Mucosa of rectum (tissue), 2 donors: ENCODE measurements at regions not wholly inside any gene's neighbourhood (a gene's known extent, or its start where the extent isn't known, plus 50 kb on each side); places are given as distances from the start of the nearest gene placed in this dataset.

Source experiments
- H3K27ac ChIP-seq, 2 donors: one replicate each; pipeline ENCODE4 v1.7.0; 2013; ENCODE audit warnings: inconsistent platforms in 2 of 2, low read depth in 2 of 2, low read length in 2 of 2
- H3K27me3 ChIP-seq, 2 donors: one replicate each; pipeline ENCODE4 v1.7.0; 2013; ENCODE audit warnings: low read length in 2 of 2; ENCODE audit not compliant: control insufficient read depth in 2 of 2, insufficient read depth in 2 of 2
- H3K36me3 ChIP-seq, 2 donors: one replicate each; pipeline ENCODE4 v1.7.0; 2013; ENCODE audit warnings: low read length in 2 of 2; ENCODE audit not compliant: control insufficient read depth in 2 of 2, insufficient read depth in 2 of 2
- H3K4me1 ChIP-seq, 2 donors: one replicate each; pipeline ENCODE4 v1.7.0; 2013; ENCODE audit warnings: low read length in 2 of 2, mild to moderate bottlenecking in 1 of 2; ENCODE audit not compliant: control insufficient read depth in 2 of 2, insufficient read depth in 2 of 2
- H3K4me3 ChIP-seq, 2 donors: one replicate each; pipeline ENCODE4 v1.7.0; 2013; ENCODE audit warnings: low read length in 2 of 2
- H3K9ac ChIP-seq, 2 donors: one replicate each; pipeline ENCODE4 v1.7.0; 2013; ENCODE audit warnings: low read length in 2 of 2, low read depth in 1 of 2, mild to moderate bottlenecking in 1 of 2
- H3K9me3 ChIP-seq, 2 donors: one replicate each; pipeline ENCODE4 v1.7.0; 2013; ENCODE audit warnings: low read length in 2 of 2; ENCODE audit not compliant: control insufficient read depth in 2 of 2
- donor health status: healthy.
- donor health status: Normal muscosa, but diverticular disease.

DNA sequence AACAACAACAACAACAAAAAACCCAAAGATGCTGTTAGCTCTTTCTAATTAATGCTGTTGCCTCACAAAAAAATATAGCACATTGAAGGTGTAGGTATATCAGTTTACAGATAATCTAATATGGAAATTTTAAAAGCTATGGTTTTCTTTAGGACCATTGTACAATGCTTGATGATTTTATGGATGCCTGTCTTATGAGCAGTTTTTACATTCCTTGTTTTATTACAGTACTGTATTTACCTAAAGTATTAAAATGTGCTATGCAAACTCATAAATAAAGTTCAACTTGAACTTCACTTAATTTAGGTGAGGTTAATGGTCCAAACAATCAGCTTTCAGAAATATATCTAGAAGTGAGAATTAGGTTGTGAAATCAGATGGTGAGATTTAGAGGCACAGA, 212.2 kb upstream of the GOLIM4 start:
- Histone ChIP-seq H3K4me3 (no peak overlapping the region), H3K27me3 (no peaks in the 10 kb centered on the region), H3K9ac (no peak overlapping the region), H3K36me3 (no peaks in the 10 kb centered on the region), H3K4me1 (no peaks in the 10 kb centered on the region), H3K9me3 (no peaks in the 10 kb centered on the region), H3K27ac (no peak overlapping the region)

GRCh38 chr3:168295027-168295426, 199.3 kb upstream of the GOLIM4 start:
- no peaks in the 10 kb centered on the region for H3K27me3 ChIP-seq
- no peak overlapping the region for H3K27ac ChIP-seq
- H3K4me1 ChIP-seq = no peaks in the 10 kb centered on the region
- no peak overlapping the region for H3K4me3 ChIP-seq
- H3K9me3 ChIP-seq = no peaks in the 10 kb centered on the region
- H3K36me3 ChIP-seq = no peaks in the 10 kb centered on the region
- H3K9ac ChIP-seq = no peak overlapping the region

GRCh38 chr3:168292296-168292695, 196.6 kb upstream of the GOLIM4 start:
- Histone ChIP-seq H3K4me1 (no peaks in the 10 kb centered on the region), H3K36me3 (no peaks in the 10 kb centered on the region), H3K9ac (no peak overlapping the region), H3K27ac (no peak overlapping the region), H3K27me3 (no peaks in the 10 kb centered on the region), H3K9me3 (no peaks in the 10 kb centered on the region), H3K4me3 (no peak overlapping the region)

DNA sequence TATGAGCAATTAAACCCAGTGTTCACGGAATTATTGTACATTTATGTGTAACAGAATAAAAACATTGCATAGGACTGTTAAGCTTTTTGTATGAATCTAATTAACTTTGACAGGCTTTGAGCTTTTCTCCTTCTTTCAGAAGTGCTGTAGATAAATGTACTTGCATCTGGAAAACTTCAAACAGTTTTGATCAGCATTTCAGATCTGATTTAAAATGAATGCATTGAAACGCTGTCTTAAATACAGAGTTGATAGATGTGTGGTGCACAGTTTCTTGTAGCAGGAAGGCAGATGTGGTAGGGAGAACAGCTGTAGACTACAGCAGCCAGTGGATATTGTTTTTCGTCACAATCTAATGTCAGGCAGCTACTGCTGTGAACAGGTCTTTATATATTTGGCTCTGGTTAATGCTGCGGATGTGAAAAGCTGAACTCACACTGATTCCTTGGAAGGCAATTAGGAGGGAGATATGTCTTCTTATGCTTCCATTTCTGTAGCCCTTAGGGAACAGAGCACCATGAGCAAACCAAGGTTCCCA, 193.8 kb upstream of the GOLIM4 start:
- H3K4me1 ChIP-seq = no peaks in the 10 kb centered on the region
- no peaks in the 10 kb centered on the region for H3K36me3 ChIP-seq
- no peaks in the 10 kb centered on the region for H3K27me3 ChIP-seq
- H3K9ac ChIP-seq = no peak overlapping the region
- H3K9me3 ChIP-seq = no peaks in the 10 kb centered on the region
- no peak overlapping the region for H3K4me3 ChIP-seq
- H3K27ac ChIP-seq = no peak overlapping the region

- Histone ChIP-seq H3K4me3 (no peak overlapping the region), H3K36me3 (no peaks in the 10 kb centered on the region)
Measured at GRCh38 chr3:168288511-168289401, 193.0 kb upstream of the GOLIM4 start.

DNA sequence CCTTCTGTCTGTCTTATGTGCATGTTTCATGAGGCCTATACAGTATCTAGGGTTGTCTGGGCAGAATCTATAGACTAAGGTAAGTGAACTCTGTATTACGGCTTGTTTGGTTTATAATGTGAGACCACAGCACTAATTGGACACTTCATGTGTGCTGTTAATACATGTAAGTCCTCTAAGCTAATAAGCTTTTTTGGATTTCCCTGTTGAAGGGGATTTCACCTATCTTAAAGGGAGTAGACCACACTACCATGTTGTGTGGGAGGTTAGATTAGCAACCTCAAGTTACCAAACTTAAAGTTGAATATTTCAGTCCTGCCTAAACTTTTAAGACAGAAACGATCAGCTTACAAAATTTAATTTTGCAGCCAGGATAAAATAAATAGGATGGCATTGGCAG, 189.8 kb upstream of the GOLIM4 start:
- H3K4me1 ChIP-seq = no peaks in the 10 kb centered on the region
- H3K36me3 ChIP-seq = no peaks in the 10 kb centered on the region
- H3K27ac ChIP-seq = no peak overlapping the region
- H3K4me3 ChIP-seq = no peak overlapping the region
- H3K9me3 ChIP-seq = no peaks in the 10 kb centered on the region
- no peak overlapping the region for H3K9ac ChIP-seq
- H3K27me3 ChIP-seq = no peaks in the 10 kb centered on the region

More at GRCh38 chr3:168288511-168289401, 193.0 kb upstream of the GOLIM4 start:
- Histone ChIP-seq H3K9me3 (no peaks in the 10 kb centered on the region), H3K9ac (no peak overlapping the region), H3K27me3 (no peaks in the 10 kb centered on the region), H3K27ac (no peak overlapping the region), H3K4me1 (no peaks in the 10 kb centered on the region)

DNA sequence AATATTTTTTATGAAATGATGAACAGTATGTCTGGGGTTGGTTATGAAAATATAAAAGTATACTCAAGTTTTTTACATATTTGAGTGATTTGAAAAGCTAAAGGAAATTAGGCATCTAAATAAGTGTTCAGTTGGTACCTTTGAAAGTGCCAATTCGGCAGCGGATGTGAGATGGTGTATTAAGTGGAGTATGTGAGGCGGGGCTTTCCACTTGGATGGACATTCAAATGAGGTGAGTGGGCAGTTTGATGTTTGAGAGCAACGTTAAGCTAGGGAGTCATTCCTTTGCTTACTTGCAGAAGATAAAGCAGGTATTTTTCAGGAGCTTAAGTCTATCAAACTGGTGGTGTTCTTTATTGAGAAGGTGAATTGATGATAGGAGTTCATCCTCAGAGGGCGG, 189.0 kb upstream of the GOLIM4 start:
- H3K9me3 ChIP-seq = no peaks in the 10 kb centered on the region
- H3K4me3 ChIP-seq = no peak overlapping the region
- H3K4me1 ChIP-seq = no peaks in the 10 kb centered on the region
- H3K27ac ChIP-seq = no peak overlapping the region
- H3K9ac ChIP-seq = no peak overlapping the region
- no peaks in the 10 kb centered on the region for H3K27me3 ChIP-seq
- H3K36me3 ChIP-seq = no peaks in the 10 kb centered on the region

GRCh38 chr3:168275662-168276061, 179.9 kb upstream of the GOLIM4 start:
- Histone ChIP-seq H3K27ac (no peak overlapping the region), H3K4me3 (no peak overlapping the region), H3K27me3 (no peaks in the 10 kb centered on the region), H3K4me1 (no peaks in the 10 kb centered on the region), H3K36me3 (no peaks in the 10 kb centered on the region), H3K9me3 (no peaks in the 10 kb centered on the region), H3K9ac (no peak overlapping the region)

DNA sequence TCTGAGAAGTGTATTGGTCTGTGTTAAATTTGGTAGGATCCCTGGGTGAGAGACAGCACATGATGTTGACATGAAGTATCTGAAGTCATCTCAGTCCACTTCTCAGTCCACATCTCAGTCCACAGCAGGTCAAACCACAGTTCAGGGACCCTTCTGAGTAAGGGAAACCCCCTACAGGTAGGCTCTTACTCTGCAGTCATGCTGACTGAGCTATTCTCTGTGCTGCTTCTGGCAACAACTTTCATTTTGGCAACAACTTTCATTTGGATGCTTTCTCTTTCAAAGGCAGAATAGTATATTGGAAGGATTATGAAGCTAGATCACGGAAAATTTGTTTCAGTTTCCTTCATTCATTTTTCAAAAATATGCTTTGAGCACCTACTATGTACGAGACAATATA, 178.2 kb upstream of the GOLIM4 start:
- H3K4me3 ChIP-seq = no peak overlapping the region
- H3K27me3 ChIP-seq = no peaks in the 10 kb centered on the region
- no peaks in the 10 kb centered on the region for H3K4me1 ChIP-seq
- H3K9ac ChIP-seq = no peak overlapping the region
- H3K36me3 ChIP-seq = no peaks in the 10 kb centered on the region
- no peaks in the 10 kb centered on the region for H3K9me3 ChIP-seq
- no peak overlapping the region for H3K27ac ChIP-seq

GRCh38 chr3:168273036-168273435, 177.3 kb upstream of the GOLIM4 start:
- no peak overlapping the region for H3K4me3 ChIP-seq
- no peak overlapping the region for H3K27ac ChIP-seq
- H3K36me3 ChIP-seq = no peaks in the 10 kb centered on the region
- H3K9me3 ChIP-seq = no peaks in the 10 kb centered on the region
- no peaks in the 10 kb centered on the region for H3K27me3 ChIP-seq
- no peak overlapping the region for H3K9ac ChIP-seq
- H3K4me1 ChIP-seq = no peaks in the 10 kb centered on the region
